ENCODE measurements at regions not wholly inside any gene's neighbourhood (a gene's known extent, or its start where the extent isn't known, plus 50 kb on each side); places are given as distances from the start of the nearest gene placed in this dataset.

DNA sequence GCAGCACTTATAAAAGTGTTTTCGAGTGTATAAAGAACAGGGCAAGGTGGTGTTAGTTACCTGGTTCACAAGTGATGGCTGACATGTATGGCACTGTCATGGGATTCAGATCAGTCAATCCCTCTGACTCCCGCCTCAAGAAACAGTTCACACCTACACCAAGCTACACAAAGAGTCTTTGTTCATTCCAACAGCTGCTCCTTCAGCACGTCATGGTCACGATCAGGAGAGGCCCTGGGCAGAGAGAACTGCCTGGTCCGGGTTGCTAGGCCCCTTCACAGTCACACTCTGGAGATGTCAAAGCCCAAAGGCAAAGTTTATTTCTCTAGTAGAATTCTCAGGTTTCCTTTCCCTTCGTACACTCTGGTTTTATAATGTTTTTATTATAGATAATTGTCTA, 426.7 kb downstream of the ZSWIM6 start:
- H3K27ac ChIP-seq (ENCODE audit: low read depth, low read length, severe bottlenecking): no peak overlapping the region
- H3K36me3 ChIP-seq (ENCODE audit: control insufficient read depth, insufficient read depth, low read length): no peaks in the 10 kb centered on the region
- 78 to 100% methylated on average over 1 to 3 of the region's 6 CpGs for WGBS, 2 experiments (ENCODE audit: insufficient coverage in 2 of 2)
- H3K4me1 ChIP-seq (ENCODE audit: control insufficient read depth, insufficient read depth, low read length, poor library complexity, severe bottlenecking): no peaks in the 10 kb centered on the region
- no peaks in the 10 kb centered on the region for H3K9me3 ChIP-seq (ENCODE audit: control insufficient read depth, low read length)
- no peak overlapping the region for H3K4me3 ChIP-seq (ENCODE audit: extremely low read depth, insufficient read depth, low read length, poor library complexity, severe bottlenecking)

DNA sequence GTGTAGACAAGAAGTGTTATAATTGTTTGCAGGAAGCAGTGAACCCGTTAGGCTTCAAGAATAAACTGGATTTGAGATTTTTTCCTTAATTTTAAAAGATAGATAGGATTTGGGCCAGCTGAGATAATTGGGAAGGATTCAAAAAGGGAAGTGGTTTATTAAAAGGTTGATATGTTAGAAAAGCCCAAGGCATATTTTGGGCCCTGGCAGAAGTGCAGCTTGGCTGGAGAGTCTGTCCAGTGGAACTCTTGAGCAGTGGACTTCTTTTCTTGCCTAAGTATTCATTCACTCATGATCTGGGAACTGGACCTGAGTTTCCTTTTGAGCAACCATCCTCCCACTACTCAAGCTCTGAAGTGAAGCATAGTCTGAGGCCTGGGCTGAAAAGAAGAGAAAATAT, 433.4 kb downstream of the ZSWIM6 start:
- H3K4me3 ChIP-seq (ENCODE audit: extremely low read depth, insufficient read depth, low read length, poor library complexity, severe bottlenecking): no peak overlapping the region
- WGBS, 2 experiments (ENCODE audit: insufficient coverage in 2 of 2): 82 to 92% methylated on average over 1 of the region's 1 CpG
- H3K9me3 ChIP-seq (ENCODE audit: control insufficient read depth, low read length): no peaks in the 10 kb centered on the region
- H3K4me1 ChIP-seq (ENCODE audit: control insufficient read depth, insufficient read depth, low read length, poor library complexity, severe bottlenecking): no peaks in the 10 kb centered on the region
- H3K27ac ChIP-seq (ENCODE audit: low read depth, low read length, severe bottlenecking): no peak overlapping the region
- no peaks in the 10 kb centered on the region for H3K36me3 ChIP-seq (ENCODE audit: control insufficient read depth, insufficient read depth, low read length)

DNA sequence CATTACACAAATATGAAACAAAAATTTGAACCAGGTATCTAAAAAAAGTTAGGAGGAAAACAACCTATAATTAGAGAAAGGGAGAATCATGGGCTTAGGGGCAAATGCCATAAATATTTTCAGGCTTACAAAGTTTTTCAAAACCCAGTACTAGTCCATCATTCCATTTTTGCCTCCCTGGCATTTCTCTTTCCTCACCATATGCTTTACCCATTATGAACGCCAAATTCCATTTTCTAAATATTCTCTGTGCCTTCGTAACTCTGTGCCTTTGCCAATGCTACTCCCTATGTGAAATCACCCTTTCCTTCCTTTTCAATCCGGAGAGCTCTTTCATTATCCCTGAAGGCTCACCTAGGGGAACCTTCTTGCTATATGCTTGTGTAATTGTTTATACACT, 434.1 kb downstream of the ZSWIM6 start:
- H3K27ac ChIP-seq (ENCODE audit: low read depth, low read length, severe bottlenecking): no peak overlapping the region
- H3K4me3 ChIP-seq (ENCODE audit: extremely low read depth, insufficient read depth, low read length, poor library complexity, severe bottlenecking): no peak overlapping the region
- H3K4me1 ChIP-seq (ENCODE audit: control insufficient read depth, insufficient read depth, low read length, poor library complexity, severe bottlenecking): no peaks in the 10 kb centered on the region
- 91 to 100% methylated on average over 2 of the region's 3 CpGs for WGBS, 2 experiments (ENCODE audit: insufficient coverage in 2 of 2)
- no peaks in the 10 kb centered on the region for H3K9me3 ChIP-seq (ENCODE audit: control insufficient read depth, low read length)
- no peaks in the 10 kb centered on the region for H3K36me3 ChIP-seq (ENCODE audit: control insufficient read depth, insufficient read depth, low read length)

DNA sequence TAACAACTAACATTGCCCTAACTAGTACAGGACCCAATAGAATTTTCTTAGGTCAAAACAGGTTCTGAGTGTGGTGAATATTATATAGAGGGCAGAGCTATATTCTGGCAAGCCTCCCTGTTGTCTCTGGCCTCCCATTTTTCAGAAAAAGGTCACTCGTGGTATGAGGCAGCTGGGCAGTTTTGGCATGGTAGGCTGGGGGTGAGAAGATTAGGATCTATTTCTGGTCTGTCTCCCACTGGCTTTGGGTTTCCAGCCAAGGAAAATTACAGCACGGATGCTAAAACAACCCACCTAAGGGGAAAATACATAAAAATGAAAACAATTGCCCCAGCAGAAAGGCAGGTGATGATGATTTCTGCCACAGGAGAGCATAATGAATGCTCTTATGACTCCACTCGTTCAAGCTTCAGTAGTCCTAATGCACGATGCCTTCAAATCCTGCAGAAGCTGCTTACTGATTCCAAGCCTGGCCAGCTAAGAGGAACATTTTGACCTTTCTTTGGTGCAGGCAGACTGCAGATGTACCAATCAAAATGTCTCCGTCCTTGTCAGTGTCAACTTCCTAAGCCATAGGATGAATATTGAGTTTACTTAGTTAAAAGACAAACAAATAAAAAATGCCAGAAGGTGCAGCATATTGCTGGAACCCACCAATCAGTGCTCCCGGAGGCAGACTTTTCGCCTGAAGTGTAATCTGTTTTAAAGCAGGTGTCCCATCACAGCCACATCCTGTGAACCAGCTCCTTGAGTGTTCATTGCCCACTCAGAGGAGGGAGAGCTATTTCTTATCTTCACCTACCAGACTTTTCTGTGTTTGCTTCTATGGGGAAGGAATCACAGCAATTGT, 435.4 kb downstream of the ZSWIM6 start:
- H3K9me3 ChIP-seq (ENCODE audit: control insufficient read depth, low read length): no peaks in the 10 kb centered on the region
- 91 to 100% methylated on average over 4 of the region's 7 CpGs for WGBS, 2 experiments (ENCODE audit: insufficient coverage in 2 of 2)
- no peak overlapping the region for H3K27ac ChIP-seq (ENCODE audit: low read depth, low read length, severe bottlenecking)
- H3K4me1 ChIP-seq (ENCODE audit: control insufficient read depth, insufficient read depth, low read length, poor library complexity, severe bottlenecking): no peaks in the 10 kb centered on the region
- no peak overlapping the region for H3K4me3 ChIP-seq (ENCODE audit: extremely low read depth, insufficient read depth, low read length, poor library complexity, severe bottlenecking)
- H3K36me3 ChIP-seq (ENCODE audit: control insufficient read depth, insufficient read depth, low read length): no peaks in the 10 kb centered on the region

DNA sequence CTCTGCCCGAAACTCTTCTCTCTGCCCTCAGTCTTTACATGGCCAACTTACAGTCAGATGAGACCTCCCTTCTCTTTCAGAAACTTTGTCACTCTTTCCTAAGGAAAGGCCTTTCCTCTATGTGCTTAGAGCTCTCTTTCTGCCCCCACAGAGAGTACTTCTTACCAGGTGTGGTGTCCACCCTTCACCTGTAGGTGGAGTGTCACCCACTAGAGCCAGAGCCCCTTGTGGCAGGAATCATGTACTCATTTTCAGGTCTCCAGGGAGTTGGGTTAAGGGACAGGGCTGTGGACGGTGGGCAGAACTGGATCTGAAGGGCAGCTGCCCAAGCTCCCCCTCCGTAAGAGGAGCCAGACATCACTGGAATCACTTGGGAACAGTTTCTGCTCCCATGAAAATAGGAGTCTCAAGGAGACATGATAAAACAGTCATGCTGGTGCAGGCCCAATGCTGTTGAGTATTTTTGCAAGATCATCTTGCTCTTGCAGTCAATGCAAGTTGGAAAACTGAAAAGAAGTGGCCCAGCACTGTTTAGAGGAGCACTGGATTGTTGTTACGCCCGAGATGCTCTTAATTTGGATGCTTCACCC, 436.7 kb downstream of the ZSWIM6 start:
- WGBS, 2 experiments (ENCODE audit: insufficient coverage in 2 of 2): 57 to 62% methylated on average over 3 of the region's 5 CpGs
- Histone ChIP-seq H3K36me3 (ENCODE audit: control insufficient read depth, insufficient read depth, low read length) (no peaks in the 10 kb centered on the region), H3K27ac (ENCODE audit: low read depth, low read length, severe bottlenecking) (no peak overlapping the region), H3K4me1 (ENCODE audit: control insufficient read depth, insufficient read depth, low read length, poor library complexity, severe bottlenecking) (no peaks in the 10 kb centered on the region), H3K9me3 (ENCODE audit: control insufficient read depth, low read length) (no peaks in the 10 kb centered on the region), H3K4me3 (ENCODE audit: extremely low read depth, insufficient read depth, low read length, poor library complexity, severe bottlenecking) (no peak overlapping the region)

DNA sequence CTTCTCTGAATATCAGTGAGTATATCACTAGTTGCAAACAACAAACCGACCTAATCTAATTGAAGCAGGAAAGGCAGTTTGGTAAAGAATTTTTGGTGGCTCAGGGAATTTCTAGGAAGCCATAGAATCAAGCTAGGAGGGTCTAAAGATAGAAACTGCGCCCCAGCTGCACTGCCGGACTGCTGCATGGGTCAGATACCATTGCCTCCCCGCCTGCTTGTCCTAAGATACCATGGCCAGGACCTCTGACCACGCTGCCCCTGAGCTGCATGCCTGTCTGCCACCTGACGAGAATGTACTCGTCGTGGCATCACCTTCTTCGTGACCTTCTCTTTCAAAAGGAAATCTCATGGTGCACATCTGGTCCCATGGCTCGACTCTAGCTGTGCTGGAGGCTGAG, 439.0 kb downstream of the ZSWIM6 start:
- no peaks in the 10 kb centered on the region for H3K9me3 ChIP-seq (ENCODE audit: control insufficient read depth, low read length)
- no peaks in the 10 kb centered on the region for H3K4me1 ChIP-seq (ENCODE audit: control insufficient read depth, insufficient read depth, low read length, poor library complexity, severe bottlenecking)
- H3K4me3 ChIP-seq (ENCODE audit: extremely low read depth, insufficient read depth, low read length, poor library complexity, severe bottlenecking): no peak overlapping the region
- 94% methylated on average over 8 of the region's 10 CpGs for WGBS, 2 experiments (ENCODE audit: insufficient coverage in 2 of 2)
- no peak overlapping the region for H3K27ac ChIP-seq (ENCODE audit: low read depth, low read length, severe bottlenecking)
- H3K36me3 ChIP-seq (ENCODE audit: control insufficient read depth, insufficient read depth, low read length): no peaks in the 10 kb centered on the region

DNA sequence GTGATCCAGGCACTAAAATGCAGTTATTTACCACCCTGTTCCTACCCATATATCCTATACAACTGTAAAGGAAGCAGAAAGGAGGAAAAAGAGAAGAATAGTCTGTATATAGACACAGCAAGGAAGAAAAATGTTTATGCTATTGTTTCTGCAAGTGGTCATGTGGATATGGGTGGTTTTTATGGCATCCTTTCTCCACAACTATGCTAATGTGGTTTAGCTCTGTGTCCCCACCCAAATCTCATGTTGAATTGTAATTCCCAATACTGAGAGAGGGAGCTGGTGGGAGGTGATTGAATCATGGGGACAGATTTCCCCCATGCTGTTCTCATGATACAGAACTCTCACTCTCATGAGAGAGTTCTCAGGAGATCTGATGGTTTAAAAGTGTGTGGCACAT, 439.8 kb downstream of the ZSWIM6 start:
- H3K9me3 ChIP-seq (ENCODE audit: control insufficient read depth, low read length): no peaks in the 10 kb centered on the region
- H3K4me1 ChIP-seq (ENCODE audit: control insufficient read depth, insufficient read depth, low read length, poor library complexity, severe bottlenecking): no peaks in the 10 kb centered on the region
- no peaks in the 10 kb centered on the region for H3K36me3 ChIP-seq (ENCODE audit: control insufficient read depth, insufficient read depth, low read length)
- H3K4me3 ChIP-seq (ENCODE audit: extremely low read depth, insufficient read depth, low read length, poor library complexity, severe bottlenecking): no peak overlapping the region
- no peak overlapping the region for H3K27ac ChIP-seq (ENCODE audit: low read depth, low read length, severe bottlenecking)

DNA sequence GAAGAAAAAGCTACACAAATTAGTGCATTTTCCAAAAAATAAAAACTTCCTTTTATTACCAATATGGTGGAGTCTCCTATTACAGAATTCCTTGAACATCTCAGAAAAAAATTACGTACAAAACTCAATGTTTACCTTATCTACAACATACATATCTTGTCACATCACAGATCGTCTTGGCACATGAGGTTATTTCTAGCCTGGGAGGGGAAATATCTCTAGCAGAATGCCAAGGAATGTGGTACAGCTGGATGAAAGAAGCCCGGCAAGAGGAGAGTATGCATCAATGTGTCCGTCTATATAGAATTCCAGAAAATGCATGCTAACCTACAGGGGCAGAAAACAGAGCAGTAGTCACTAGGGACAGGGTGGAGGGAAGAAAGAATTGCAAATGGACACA, 443.8 kb downstream of the ZSWIM6 start:
- H3K4me3 ChIP-seq (ENCODE audit: extremely low read depth, insufficient read depth, low read length, poor library complexity, severe bottlenecking): no peak overlapping the region
- H3K36me3 ChIP-seq (ENCODE audit: control insufficient read depth, insufficient read depth, low read length): no peaks in the 10 kb centered on the region
- WGBS, 2 experiments (ENCODE audit: insufficient coverage in 2 of 2): 95 to 96% methylated on average over 2 of the region's 4 CpGs
- no peaks in the 10 kb centered on the region for H3K9me3 ChIP-seq (ENCODE audit: control insufficient read depth, low read length)
- H3K27ac ChIP-seq (ENCODE audit: low read depth, low read length, severe bottlenecking): no peak overlapping the region
- H3K4me1 ChIP-seq (ENCODE audit: control insufficient read depth, insufficient read depth, low read length, poor library complexity, severe bottlenecking): no peaks in the 10 kb centered on the region

DNA sequence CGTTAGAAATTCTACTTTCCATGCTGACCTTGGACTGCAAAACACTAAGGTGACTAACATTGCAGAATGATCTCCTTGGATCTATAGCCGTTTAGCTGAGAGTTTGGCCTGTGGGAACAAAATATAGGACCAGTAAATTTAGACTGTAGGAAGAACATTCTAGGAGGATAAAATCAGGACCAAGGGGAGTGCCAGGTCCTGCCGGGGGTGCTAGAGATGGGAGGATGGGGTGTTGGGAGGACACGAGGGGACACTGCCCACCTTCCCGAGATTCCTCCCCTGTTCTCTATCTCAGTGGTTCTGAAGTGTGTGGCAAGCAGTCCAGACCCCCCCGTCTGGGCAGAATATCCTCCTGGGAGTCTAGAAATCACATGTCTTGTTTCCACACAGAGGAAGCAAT, 445.2 kb downstream of the ZSWIM6 start:
- H3K36me3 ChIP-seq (ENCODE audit: control insufficient read depth, insufficient read depth, low read length): no peaks in the 10 kb centered on the region
- H3K4me3 ChIP-seq (ENCODE audit: extremely low read depth, insufficient read depth, low read length, poor library complexity, severe bottlenecking): no peak overlapping the region
- WGBS, 2 experiments (ENCODE audit: insufficient coverage in 2 of 2): 68 to 89% methylated on average over 3 to 4 of the region's 6 CpGs
- no peaks in the 10 kb centered on the region for H3K4me1 ChIP-seq (ENCODE audit: control insufficient read depth, insufficient read depth, low read length, poor library complexity, severe bottlenecking)
- H3K27ac ChIP-seq (ENCODE audit: low read depth, low read length, severe bottlenecking): no peak overlapping the region
- H3K9me3 ChIP-seq (ENCODE audit: control insufficient read depth, low read length): no peaks in the 10 kb centered on the region

DNA sequence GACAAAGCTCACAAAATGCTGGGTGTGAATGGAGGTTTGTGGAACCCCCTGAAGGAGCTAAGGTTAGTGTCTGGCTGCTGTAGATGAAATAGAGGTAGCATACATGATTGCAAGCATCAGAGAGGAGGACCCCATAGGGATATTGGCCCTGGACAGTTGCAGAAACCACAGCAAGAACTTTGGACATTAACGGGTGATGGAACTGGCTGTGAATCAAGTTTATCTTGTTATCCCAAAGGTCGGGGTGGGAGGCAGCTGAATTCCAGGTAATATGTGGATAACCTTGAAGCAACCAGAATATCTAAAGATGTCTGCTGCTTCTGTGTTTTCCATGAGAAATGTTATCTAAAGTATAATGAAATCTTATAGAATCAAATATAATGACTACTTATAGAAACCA, 447.7 kb downstream of the ZSWIM6 start:
- H3K4me1 ChIP-seq (ENCODE audit: control insufficient read depth, insufficient read depth, low read length, poor library complexity, severe bottlenecking): no peaks in the 10 kb centered on the region

DNA sequence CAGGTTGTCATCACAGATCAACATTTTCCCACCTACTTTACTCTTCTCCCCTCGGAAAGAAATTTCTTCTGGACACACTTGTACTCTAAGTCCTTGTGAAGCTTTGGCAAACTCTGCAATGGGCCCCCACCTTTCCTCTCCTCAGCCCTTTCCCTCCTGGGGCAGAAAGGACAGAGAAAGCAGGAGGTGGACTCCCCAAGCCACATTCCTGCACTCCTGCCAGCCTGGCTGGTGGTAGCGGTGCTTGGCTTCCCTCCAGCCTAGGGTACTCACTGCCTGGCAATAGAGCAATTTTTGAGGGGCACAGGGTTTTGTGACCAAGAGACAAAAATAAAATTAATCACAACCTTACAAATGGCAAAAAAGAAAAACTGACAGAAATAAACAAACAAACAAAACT, 451.4 kb downstream of the ZSWIM6 start:
- WGBS, 2 experiments (ENCODE audit: insufficient coverage in 2 of 2): 79 to 89% methylated on average over 1 to 2 of the region's 2 CpGs
- Histone ChIP-seq H3K36me3 (ENCODE audit: control insufficient read depth, insufficient read depth, low read length) (no peaks in the 10 kb centered on the region), H3K9me3 (ENCODE audit: control insufficient read depth, low read length) (no peaks in the 10 kb centered on the region), H3K4me3 (ENCODE audit: extremely low read depth, insufficient read depth, low read length, poor library complexity, severe bottlenecking) (no peak overlapping the region), H3K27ac (ENCODE audit: low read depth, low read length, severe bottlenecking) (no peak overlapping the region), H3K4me1 (ENCODE audit: control insufficient read depth, insufficient read depth, low read length, poor library complexity, severe bottlenecking) (no peaks in the 10 kb centered on the region)

More for the DNA sequence above, 447.7 kb downstream of the ZSWIM6 start:
- WGBS, 2 experiments (ENCODE audit: insufficient coverage in 2 of 2): 71 to 100% methylated on average over 2 of the region's 2 CpGs
- Histone ChIP-seq H3K27ac (ENCODE audit: low read depth, low read length, severe bottlenecking) (no peak overlapping the region), H3K4me3 (ENCODE audit: extremely low read depth, insufficient read depth, low read length, poor library complexity, severe bottlenecking) (no peak overlapping the region), H3K9me3 (ENCODE audit: control insufficient read depth, low read length) (no peaks in the 10 kb centered on the region), H3K36me3 (ENCODE audit: control insufficient read depth, insufficient read depth, low read length) (no peaks in the 10 kb centered on the region)

All from mesodermal cell (in vitro differentiated cells).